B cell (primary cell): ENCODE measurements at regions not wholly inside any gene's neighbourhood (a gene's known extent, or its start where the extent isn't known, plus 50 kb on each side); places are given as distances from the start of the nearest gene placed in this dataset.

Experiments used
- ATAC-seq: fragments of 200-7000 bp; cut with Tn5 transposase; one replicate; pipeline ENCODE4 v1.10.0; 2021; ENCODE audit warnings: low read depth, mild to moderate bottlenecking, moderate number of reproducible peaks, moderate library complexity
- CTCF ChIA-PET: fragments of 350-600 bp; sonication (Branson Sonifier 250); formaldehyde crosslinking; loops from one replicate; lab custom pipeline; 2021; ENCODE audit warnings: antibody characterized with exemption, inconsistent platforms; lab: Charles Lee
- POLR2A ChIA-PET: fragments of 350-600 bp; sonication (Branson Sonifier 250); formaldehyde crosslinking; loops from one replicate; lab custom pipeline; 2021; ENCODE audit warnings: antibody characterized with exemption; lab: Charles Lee
- DNase-seq: peaks from one replicate; pipeline ENCODE4 v3.0.0; 2013
- H2AFZ ChIP-seq: 2 replicates; pipeline ENCODE4 v1.6.1; 2012; ENCODE audit warnings: mild to moderate bottlenecking, low read depth, low read length; ENCODE audit not compliant: insufficient read depth, poor library complexity, severe bottlenecking
- H3K27ac ChIP-seq, 2 donors: 1 replicate in 1 of 2; 2 replicates in 1 of 2; pipeline ENCODE4 v1.5.1; 2012 to 2013; ENCODE audit warnings: low read length in 2 of 2, mild to moderate bottlenecking in 2 of 2, moderate library complexity in 1 of 2
- H3K27me3 ChIP-seq, 4 experiments: fragments of 200-600 bp in 1 of 4; sonication (generic) in 1 of 4; replicated peaks in 1 of 4; 1 replicate in 2 of 4; 2 replicates in 2 of 4; pipeline versions ENCODE4 v1.6.1 to v1.7.0; 2013 to 2016; ENCODE audit warnings: low read length in 3 of 4, mild to moderate bottlenecking in 2 of 4, mixed read lengths in 1 of 4, moderate library complexity in 1 of 4; ENCODE audit not compliant: insufficient read depth in 4 of 4, control insufficient read depth in 3 of 4; ENCODE audit errors: control extremely low read depth in 1 of 4
- H3K36me3 ChIP-seq, 2 experiments: replicated peaks in 1 of 2; 1 replicate in 1 of 2; 2 replicates in 1 of 2; pipeline versions ENCODE4 v1.6.1 to v1.7.1; 2013; ENCODE audit warnings: low read length in 1 of 2; ENCODE audit not compliant: insufficient read depth in 2 of 2, control insufficient read depth in 1 of 2; ENCODE audit errors: control extremely low read depth in 1 of 2, extremely low read depth in 1 of 2
- H3K4me1 ChIP-seq, 2 donors: fragments of 200-600 bp in 1 of 2; sonication (generic) in 1 of 2; 1 replicate in 1 of 2; 2 replicates in 1 of 2; pipeline versions ENCODE4 v1.5.1 to v1.6.1; 2013 to 2017; ENCODE audit warnings: low read length in 2 of 2; ENCODE audit not compliant: control insufficient read depth in 2 of 2, insufficient read depth in 2 of 2
- H3K4me2 ChIP-seq: replicated peaks from 2 replicates; pipeline ENCODE3; 2012; ENCODE audit warnings: mild to moderate bottlenecking, low read depth, low read length; ENCODE audit not compliant: poor library complexity, severe bottlenecking
- H3K4me3 ChIP-seq, 5 experiments: fragments of 200-600 bp in 1 of 5; sonication (generic) in 1 of 5; 1 replicate in 3 of 5; 2 replicates in 2 of 5; pipeline versions ENCODE4 v1.5.1 to v1.7.0; 2011 to 2016; ENCODE audit warnings: low read length in 4 of 5, mild to moderate bottlenecking in 4 of 5, low read depth in 2 of 5, control low read depth in 1 of 5, moderate library complexity in 1 of 5; ENCODE audit not compliant: insufficient read depth in 1 of 5; ENCODE audit errors: control extremely low read depth in 1 of 5, extremely low read depth in 1 of 5
- H3K79me2 ChIP-seq: fragments of 200-600 bp; sonication (generic); one replicate; pipeline ENCODE4 v1.6.0; 2016; ENCODE audit warnings: low read length; ENCODE audit not compliant: control insufficient read depth, insufficient read depth
- H3K9ac ChIP-seq: fragments of 200-600 bp; sonication (generic); 2 replicates; pipeline ENCODE4 v1.6.1; 2017; ENCODE audit warnings: mild to moderate bottlenecking, low read length, moderate library complexity
- H3K9me3 ChIP-seq, 3 donors: one replicate each; pipeline versions ENCODE4 v1.6.1 to v1.7.1; 2013; ENCODE audit warnings: low read length in 2 of 3; ENCODE audit not compliant: control insufficient read depth in 2 of 3, insufficient read depth in 1 of 3; ENCODE audit errors: control extremely low read depth in 1 of 3
- H4K20me1 ChIP-seq: 2 replicates; pipeline ENCODE4 v1.6.0; 2012; ENCODE audit warnings: mild to moderate bottlenecking, low read length; ENCODE audit not compliant: insufficient read depth, control insufficient read depth, poor library complexity, severe bottlenecking
- H3K27ac Mint-ChIP-seq: one replicate; pipeline ENCODE4 v1.8.0; 2021; ENCODE audit warnings: mixed read lengths
- H3K27me3 Mint-ChIP-seq: one replicate; pipeline ENCODE4 v1.8.0; 2021; ENCODE audit warnings: mixed read lengths
- H3K4me1 Mint-ChIP-seq: one replicate; pipeline ENCODE4 v1.8.0; 2021; ENCODE audit warnings: mixed read lengths
- H3K4me3 Mint-ChIP-seq: one replicate; pipeline ENCODE4 v1.8.0; 2021; ENCODE audit warnings: mixed read lengths
- H3K9me3 Mint-ChIP-seq: one replicate; pipeline ENCODE4 v1.8.0; 2022; ENCODE audit warnings: mixed read lengths; ENCODE audit not compliant: insufficient read depth
- EZH2 ChIP-seq: IDR thresholded peaks from 2 replicates; pipeline ENCODE4 v1.6.1; 2012; ENCODE audit warnings: borderline replicate concordance, low read depth, mild to moderate bottlenecking, moderate library complexity, low read length; ENCODE audit not compliant: insufficient read depth, poor library complexity, severe bottlenecking
- WGBS: methylation state at CpG from one replicate; pipeline ENCODE4 v1.1.5; 2013; ENCODE audit warnings: missing lambda C conversion rate; ENCODE audit not compliant: insufficient coverage; 5-methylcytosine and 5-hydroxymethylcytosine counted together
- intact Hi-C: fragments of 100-400 bp; cut with micrococcal nuclease; formaldehyde crosslinking; loops from one replicate; pipeline ENCODE4 v1.10.0; 2022
- TF ChIP-seq, protein P1 (sequence below): fragments of 200-600 bp; IDR thresholded peaks from one replicate; pipeline ENCODE4 v1.8.0; 2022; ENCODE audit warnings: antibody characterized with exemption, mild to moderate bottlenecking

- no peak for TF ChIP-seq EZH2
- TF ChIP-seq, protein P1, sequence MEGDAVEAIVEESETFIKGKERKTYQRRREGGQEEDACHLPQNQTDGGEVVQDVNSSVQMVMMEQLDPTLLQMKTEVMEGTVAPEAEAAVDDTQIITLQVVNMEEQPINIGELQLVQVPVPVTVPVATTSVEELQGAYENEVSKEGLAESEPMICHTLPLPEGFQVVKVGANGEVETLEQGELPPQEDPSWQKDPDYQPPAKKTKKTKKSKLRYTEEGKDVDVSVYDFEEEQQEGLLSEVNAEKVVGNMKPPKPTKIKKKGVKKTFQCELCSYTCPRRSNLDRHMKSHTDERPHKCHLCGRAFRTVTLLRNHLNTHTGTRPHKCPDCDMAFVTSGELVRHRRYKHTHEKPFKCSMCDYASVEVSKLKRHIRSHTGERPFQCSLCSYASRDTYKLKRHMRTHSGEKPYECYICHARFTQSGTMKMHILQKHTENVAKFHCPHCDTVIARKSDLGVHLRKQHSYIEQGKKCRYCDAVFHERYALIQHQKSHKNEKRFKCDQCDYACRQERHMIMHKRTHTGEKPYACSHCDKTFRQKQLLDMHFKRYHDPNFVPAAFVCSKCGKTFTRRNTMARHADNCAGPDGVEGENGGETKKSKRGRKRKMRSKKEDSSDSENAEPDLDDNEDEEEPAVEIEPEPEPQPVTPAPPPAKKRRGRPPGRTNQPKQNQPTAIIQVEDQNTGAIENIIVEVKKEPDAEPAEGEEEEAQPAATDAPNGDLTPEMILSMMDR: no peak
- WGBS: no CpG with 5 or more reads among the region's 2 CpGs
- peaks cover 11% of the 10 kb centered on the region for H3K4me1 Mint-ChIP-seq
- no peak overlapping the region for H3K4me3 ChIP-seq
- no peaks in the 10 kb centered on the region for H3K79me2 ChIP-seq
- no peaks in the 10 kb centered on the region for H3K27me3 ChIP-seq
- H4K20me1 ChIP-seq: no peaks in the 10 kb centered on the region
- no peaks in the 10 kb centered on the region for H3K9me3 Mint-ChIP-seq
- H3K9ac ChIP-seq: no peak overlapping the region
- no peak overlapping the region for H3K27ac ChIP-seq
- no peak overlapping the region for H2AFZ ChIP-seq
- peaks cover 0 to 5% (median 0%) of the 10 kb centered on the region in 3 donors for H3K9me3 ChIP-seq
- no peak overlapping the region for H3K27ac Mint-ChIP-seq
- no peaks in the 10 kb centered on the region for H3K27me3 Mint-ChIP-seq
- H3K4me3 Mint-ChIP-seq: no peak overlapping the region
- ChIA-PET POLR2A (no interaction called here), CTCF (no interaction called here)
- H3K4me2 ChIP-seq: no peak overlapping the region
- H3K4me1 ChIP-seq: peaks cover 0 to 9% of the 10 kb centered on the region in 2 donors
- no peak for DNase-seq
- intact Hi-C loops: no loop called here
- no peaks in the 10 kb centered on the region for H3K36me3 ChIP-seq
- no peak for ATAC-seq
Observed at GRCh38 chr5:89336111-89336510, 453.1 kb upstream of the MEF2C start.

DNA sequence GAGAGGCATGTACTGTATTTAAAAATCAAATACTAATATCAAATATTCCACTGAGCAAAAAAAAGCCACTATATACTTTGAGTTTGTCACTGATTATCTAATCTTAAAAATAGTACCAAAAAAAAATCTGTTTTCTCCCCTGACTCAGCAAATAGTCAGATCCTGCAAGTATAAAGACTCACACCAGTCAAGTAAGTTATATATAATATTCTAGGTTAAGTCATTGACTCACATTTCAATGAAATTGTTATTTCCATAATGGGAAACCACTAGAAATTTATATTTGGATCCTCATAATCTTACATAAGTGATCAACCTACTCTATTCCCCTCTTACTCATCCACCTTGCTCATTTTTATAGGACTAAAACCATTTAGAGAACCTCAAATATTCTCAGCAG, 447.2 kb upstream of the MEF2C start:
- H3K4me2 ChIP-seq: no peak overlapping the region
- no peak overlapping the region for H2AFZ ChIP-seq
- no peaks in the 10 kb centered on the region for H3K27me3 Mint-ChIP-seq
- H3K9me3 Mint-ChIP-seq: peaks cover 6% of the 10 kb centered on the region
- no peaks in the 10 kb centered on the region for H3K27me3 ChIP-seq
- H3K4me3 ChIP-seq: no peak overlapping the region
- H3K4me3 Mint-ChIP-seq: no peak overlapping the region
- H3K9ac ChIP-seq: no peak overlapping the region
- H3K4me1 Mint-ChIP-seq: peaks cover 20% of the 10 kb centered on the region
- peaks cover under 1 to 3% of the 10 kb centered on the region in 2 donors for H3K4me1 ChIP-seq
- ATAC-seq (no peak), DNase-seq (no peak)
- no peaks in the 10 kb centered on the region for H4K20me1 ChIP-seq
- no peak for TF ChIP-seq EZH2
- TF ChIP-seq, protein P1: no peak
- ChIA-PET CTCF (no interaction called here), POLR2A (no interaction called here)
- H3K27ac Mint-ChIP-seq: no peak overlapping the region
- intact Hi-C loops: no loop called here
- H3K9me3 ChIP-seq: peaks cover 0 to 13% (median 0%) of the 10 kb centered on the region in 3 donors
- no peaks in the 10 kb centered on the region for H3K36me3 ChIP-seq
- no peak overlapping the region for H3K27ac ChIP-seq
- H3K79me2 ChIP-seq: no peaks in the 10 kb centered on the region
